COLO829 (cell line): ENCODE measurements at regions not wholly inside any gene's neighbourhood (a gene's known extent, or its start where the extent isn't known, plus 50 kb on each side); places are given as distances from the start of the nearest gene placed in this dataset.

ENCODE experiments used
- DNase-seq: peaks from one replicate; pipeline ENCODE4 v3.0.0; 2012; ENCODE audit warnings: low spot score

GRCh38 chr18:28973324-28973723, 796.4 kb upstream of the CDH2 start:
- DNase-seq, result no peak

GRCh38 chr18:28972333-28972907, 795.5 kb upstream of the CDH2 start:
- DNase-seq, result no peak

- no peak for DNase-seq
Observed at GRCh38 chr18:28963481-28963880, 786.6 kb upstream of the CDH2 start.

GRCh38 chr18:28961669-28962228, 784.8 kb upstream of the CDH2 start:
- DNase-seq, result peak; percentile 1

- no peak for DNase-seq
Observed at GRCh38 chr18:28960146-28960545, 783.2 kb upstream of the CDH2 start.

GRCh38 chr18:28952339-28952738, 775.4 kb upstream of the CDH2 start:
- DNase-seq, result no peak

GRCh38 chr18:28947900-28948299, 771.0 kb upstream of the CDH2 start:
- no peak for DNase-seq

- DNase-seq, result no peak
Observed at GRCh38 chr18:28946471-28946870, 769.5 kb upstream of the CDH2 start.

- no peak for DNase-seq
Observed at GRCh38 chr18:28922936-28923335, 746.0 kb upstream of the CDH2 start.

- no peak for DNase-seq
Observed at GRCh38 chr18:28916456-28916855, 739.5 kb upstream of the CDH2 start.

GRCh38 chr18:28905509-28905908, 728.6 kb upstream of the CDH2 start:
- peak; percentile 20 for DNase-seq

- DNase-seq, result no peak
Observed at GRCh38 chr18:28904789-28905364, 727.9 kb upstream of the CDH2 start.

- no peak for DNase-seq
Observed at GRCh38 chr18:28903306-28903705, 726.4 kb upstream of the CDH2 start.

- no peak for DNase-seq
Observed at GRCh38 chr18:28890791-28891190, 713.9 kb upstream of the CDH2 start.

- DNase-seq, result no peak
Observed at GRCh38 chr18:28884304-28884703, 707.4 kb upstream of the CDH2 start.

- no peak for DNase-seq
Observed at GRCh38 chr18:28880856-28881255, 703.9 kb upstream of the CDH2 start.

- DNase-seq, result no peak
Observed at GRCh38 chr18:28875059-28875458, 698.1 kb upstream of the CDH2 start.

GRCh38 chr18:28863396-28863795, 686.5 kb upstream of the CDH2 start:
- DNase-seq, result no peak

GRCh38 chr18:28858248-28858647, 681.3 kb upstream of the CDH2 start:
- no peak for DNase-seq

- DNase-seq, result no peak
Observed at GRCh38 chr18:28855989-28856388, 679.1 kb upstream of the CDH2 start.

GRCh38 chr18:28855524-28855923, 678.6 kb upstream of the CDH2 start:
- DNase-seq, result peak; percentile 4

- DNase-seq, result no peak
Observed at GRCh38 chr18:28854964-28855363, 678.0 kb upstream of the CDH2 start.

GRCh38 chr18:28846958-28847357, 670.0 kb upstream of the CDH2 start:
- no peak for DNase-seq

GRCh38 chr18:28837100-28837499, 660.2 kb upstream of the CDH2 start:
- no peak for DNase-seq
